ENCODE measurements at regions not wholly inside any gene's neighbourhood (a gene's known extent, or its start where the extent isn't known, plus 50 kb on each side); places are given as distances from the start of the nearest gene placed in this dataset.

GRCh38 chr4:77235289-77235854, 78.4 kb downstream of the CCNG2 start:
- 86% methylated on average over 2 of the region's 2 CpGs for WGBS
- H3K9me3 ChIP-seq: no peaks in the 10 kb centered on the region

GRCh38 chr4:77236806-77237205, 79.8 kb downstream of the CCNG2 start:
- WGBS: 78% methylated on average over 3 of the region's 3 CpGs

More at GRCh38 chr4:77235289-77235854, 78.4 kb downstream of the CCNG2 start:
- Histone ChIP-seq H3K27me3 (no peaks in the 10 kb centered on the region), H3K36me3 (no peaks in the 10 kb centered on the region), H3K27ac (no peak overlapping the region), H3K4me1 (no peaks in the 10 kb centered on the region), H3K4me3 (no peak overlapping the region)
- no peak for DNase-seq (ENCODE audit: low spot score in 2 of 2)
- TF ChIP-seq CTCF (IDR thresholded peaks at IDR 0.05) (no peak), POLR2A (IDR thresholded peaks at IDR 0.05) (no peak), EP300 (IDR thresholded peaks at IDR 0.05) (no peak), POLR2AphosphoS5 (IDR thresholded peaks at IDR 0.05) (no peak)

GRCh38 chr4:77240469-77241066, 83.6 kb downstream of the CCNG2 start:
- Histone ChIP-seq H3K36me3 (no peaks in the 10 kb centered on the region), H3K27me3 (no peaks in the 10 kb centered on the region), H3K4me3 (no peak overlapping the region), H3K4me1 (no peaks in the 10 kb centered on the region), H3K9me3 (no peaks in the 10 kb centered on the region), H3K27ac (no peak overlapping the region)
- TF ChIP-seq POLR2AphosphoS5 (IDR thresholded peaks at IDR 0.05) (no peak), CTCF (IDR thresholded peaks at IDR 0.05) (peak; percentile 22 to 67)
- peak in 1 of 2 donors; percentile 63 for DNase-seq (ENCODE audit: low spot score in 2 of 2)
- WGBS: 36% methylated on average over 10 of the region's 10 CpGs

More at GRCh38 chr4:77236806-77237205, 79.8 kb downstream of the CCNG2 start:
- no peak for TF ChIP-seq POLR2A (IDR thresholded peaks at IDR 0.05)
- H3K36me3 ChIP-seq: no peaks in the 10 kb centered on the region
- no peak overlapping the region for H3K4me3 ChIP-seq
- no peaks in the 10 kb centered on the region for H3K4me1 ChIP-seq
- H3K27me3 ChIP-seq: no peaks in the 10 kb centered on the region
- no peak overlapping the region for H3K27ac ChIP-seq
- DNase-seq (ENCODE audit: low spot score in 2 of 2): no peak
- no peaks in the 10 kb centered on the region for H3K9me3 ChIP-seq

GRCh38 chr4:77248805-77249204, 91.8 kb downstream of the CCNG2 start:
- no peaks in the 10 kb centered on the region for H3K36me3 ChIP-seq
- no peaks in the 10 kb centered on the region for H3K9me3 ChIP-seq
- H3K4me3 ChIP-seq: no peak overlapping the region
- 57% methylated on average over 4 of the region's 4 CpGs for WGBS
- TF ChIP-seq CTCF (IDR thresholded peaks at IDR 0.05): no peak
- no peak for TF ChIP-seq EP300 (IDR thresholded peaks at IDR 0.05)
- TF ChIP-seq POLR2A (IDR thresholded peaks at IDR 0.05): no peak
- no peak for TF ChIP-seq POLR2AphosphoS5 (IDR thresholded peaks at IDR 0.05)
- H3K4me1 ChIP-seq: no peaks in the 10 kb centered on the region
- H3K27ac ChIP-seq: no peak overlapping the region
- DNase-seq (ENCODE audit: low spot score in 2 of 2): no peak
- H3K27me3 ChIP-seq: no peaks in the 10 kb centered on the region

- H3K4me3 ChIP-seq: no peak overlapping the region
- H3K27ac ChIP-seq: no peak overlapping the region
- H3K27me3 ChIP-seq: no peaks in the 10 kb centered on the region
- H3K9me3 ChIP-seq: no peaks in the 10 kb centered on the region
- H3K4me1 ChIP-seq: no peaks in the 10 kb centered on the region
- H3K36me3 ChIP-seq: no peaks in the 10 kb centered on the region
- 75% methylated on average over 3 of the region's 3 CpGs for WGBS
- DNase-seq (ENCODE audit: low spot score in 2 of 2): no peak
- TF ChIP-seq CTCF (IDR thresholded peaks at IDR 0.05) (no peak), EP300 (IDR thresholded peaks at IDR 0.05) (no peak), POLR2AphosphoS5 (IDR thresholded peaks at IDR 0.05) (no peak), POLR2A (IDR thresholded peaks at IDR 0.05) (no peak)
Measured at GRCh38 chr4:77251751-77252150, 94.7 kb downstream of the CCNG2 start.
